GM12878 (cell line): ENCODE measurements at regions not wholly inside any gene's neighbourhood (a gene's known extent, or its start where the extent isn't known, plus 50 kb on each side); places are given as distances from the start of the nearest gene placed in this dataset.

Source experiments
- ATAC-seq: fragments of 200-7000 bp; cut with Tn5 transposase; 3 replicates; pipeline ENCODE4 v1.9.1; 2020; ENCODE audit warnings: mild to moderate bottlenecking, moderate library complexity
- BruUV-seq: library from RNA; stranded (reverse); fragments of 400-500 nt; replicated peaks from 2 replicates; lab custom pipeline; 2021; lab: Mats Ljungman, UMichigan
- CTCF ChIA-PET: fragments of 300-600 bp; sonication (Branson Sonifier 250); formaldehyde crosslinking; extraction: SDS; loops from one replicate; lab custom pipeline; 2021; ENCODE audit warnings: inconsistent platforms; lab: Yijun Ruan, JAX
- POLR2A ChIA-PET: fragments of 350-600 bp; formaldehyde crosslinking; extraction: SDS; loops from one replicate; lab custom pipeline; 2021; ENCODE audit warnings: inconsistent platforms; lab: Charles Lee
- RAD21 ChIA-PET: fragments of 300-600 bp; sonication (Branson Sonifier 250); formaldehyde crosslinking; loops from one replicate; lab custom pipeline; 2023; ENCODE audit warnings: antibody characterized with exemption; ENCODE audit not compliant: unreplicated experiment; lab: Charles Lee
- SMC1A ChIA-PET: fragments of 300-600 bp; sonication (Branson Sonifier 250); formaldehyde crosslinking; loops from one replicate; lab custom pipeline; 2023; ENCODE audit not compliant: unreplicated experiment, uncharacterized antibody; lab: Charles Lee
- DNase-seq: peaks from one replicate; pipeline ENCODE4 v3.0.0-alpha.2; 2011; ENCODE audit warnings: low read depth, low spot score
- FAIRE-seq: peaks from 3 replicates; lab custom pipeline; 2011; peaks lifted over from hg19 to GRCh38; lab: Jason Lieb, UNC
- H2AFZ ChIP-seq: 2 replicates; pipeline ENCODE4 v1.6.0; 2011; ENCODE audit warnings: low read depth, low read length, control low read depth; ENCODE audit not compliant: control insufficient read depth
- H3K27ac ChIP-seq: 2 replicates; pipeline ENCODE4 v1.5.1; 2011; ENCODE audit warnings: control low read depth; ENCODE audit not compliant: control insufficient read depth, insufficient read depth
- H3K27me3 ChIP-seq, 2 experiments: replicated peaks in 1 of 2; 2 replicates each; pipeline versions ENCODE4 v1.6.0 to v1.6.1; 2011; ENCODE audit warnings: low read length in 1 of 2; ENCODE audit not compliant: control insufficient read depth in 2 of 2, insufficient read depth in 2 of 2
- H3K36me3 ChIP-seq, 2 experiments: 2 replicates each; pipeline ENCODE4 v1.5.1; 2011; ENCODE audit warnings: low read length in 1 of 2; ENCODE audit not compliant: control insufficient read depth in 2 of 2, insufficient read depth in 2 of 2
- H3K4me1 ChIP-seq: 2 replicates; pipeline ENCODE4 v1.6.1; 2011; ENCODE audit warnings: mild to moderate bottlenecking, low read length, moderate library complexity, mixed read lengths; ENCODE audit not compliant: control insufficient read depth, insufficient read depth
- H3K4me2 ChIP-seq: 2 replicates; pipeline ENCODE4 v1.6.0; 2011; ENCODE audit warnings: control low read depth; ENCODE audit not compliant: control insufficient read depth, insufficient read depth
- H3K4me3 ChIP-seq: fragments of 200-600 bp; sonication (generic); 2 replicates; pipeline ENCODE4 v1.5.1; 2016
- H3K79me2 ChIP-seq: 2 replicates; pipeline ENCODE4 v1.6.0; 2011; ENCODE audit warnings: low read length; ENCODE audit not compliant: control insufficient read depth, insufficient read depth
- H3K9ac ChIP-seq: 2 replicates; pipeline ENCODE4 v1.8.0; 2011; ENCODE audit warnings: low read length, control low read depth, mixed read lengths; ENCODE audit not compliant: control insufficient read depth, insufficient read depth
- H3K9me3 ChIP-seq: replicated peaks from 3 replicates; pipeline ENCODE4 v1.5.1; 2011; ENCODE audit warnings: mild to moderate bottlenecking, low read length; ENCODE audit not compliant: control insufficient read depth, insufficient read depth
- H4K20me1 ChIP-seq: 2 replicates; pipeline ENCODE4 v1.6.0; 2011; ENCODE audit not compliant: control insufficient read depth, insufficient read depth
- CBFB ChIP-seq: IDR thresholded peaks from 2 replicates; pipeline ENCODE4 v1.6.1; 2016; ENCODE audit warnings: antibody characterized with exemption, low read depth
- SIN3A ChIP-seq: IDR thresholded peaks from 2 replicates; pipeline ENCODE4 v1.6.1; 2012; ENCODE audit warnings: low read depth, low read length, improper control_type of control experiment
- SRF ChIP-seq, 2 experiments: IDR thresholded peaks; 2 replicates each; pipeline ENCODE4 v1.6.1; 2011; ENCODE audit warnings: low read depth in 2 of 2, low read length in 2 of 2, mild to moderate bottlenecking in 1 of 2, moderate library complexity in 1 of 2
- TCF12 ChIP-seq: IDR thresholded peaks from 2 replicates; pipeline ENCODE4 v1.6.1; 2011; ENCODE audit warnings: low read depth, mild to moderate bottlenecking, low read length
- ZNF274 ChIP-seq: IDR thresholded peaks from one replicate; pipeline ENCODE4 v1.8.0; 2011; ENCODE audit not compliant: insufficient read length, insufficient read depth
- WGBS: methylation state at CpG from one replicate; pipeline ENCODE4 v1.1.6; 2016; ENCODE audit warnings: low lambda C conversion rate; ENCODE audit not compliant: insufficient replicate concordance, insufficient coverage; ENCODE audit errors: missing lambda C conversion rate; 5-methylcytosine and 5-hydroxymethylcytosine counted together
- in situ Hi-C: fragments of 300-500 bp; cut with MboI; formaldehyde crosslinking; loops from 9 replicates; pipeline ENCODE4 v1.14.3; 2018; ENCODE audit warnings: mixed read lengths
- intact Hi-C: fragments of 100-400 bp; cut with micrococcal nuclease; formaldehyde crosslinking; loops from one replicate; pipeline ENCODE4 v1.14.2; 2022; ENCODE audit not compliant: unreplicated experiment
- TF ChIP-seq, protein P1 (sequence below): fragments of 450-650 bp; IDR thresholded peaks from 2 replicates; pipeline ENCODE4 v1.6.1; 2017; ENCODE audit warnings: low read depth, mild to moderate bottlenecking, moderate library complexity
- TF ChIP-seq, protein P2 (sequence below): fragments of 450-650 bp; IDR thresholded peaks from 2 replicates; pipeline ENCODE4 v1.6.1; 2014; ENCODE audit warnings: mild to moderate bottlenecking
- TF ChIP-seq, protein P3 (sequence below): fragments of 150-350 bp; IDR thresholded peaks from 2 replicates; pipeline ENCODE4 v1.6.1; 2014; ENCODE audit warnings: mild to moderate bottlenecking, low read depth, low read length
- TF ChIP-seq, protein P4 (sequence below): fragments of 150-350 bp; IDR thresholded peaks from 2 replicates; pipeline ENCODE4 v1.6.1; 2016; ENCODE audit warnings: low read depth, low read length
- TF ChIP-seq, protein P5 (sequence below): IDR thresholded peaks from 2 replicates; pipeline ENCODE4 v1.6.1; 2012; ENCODE audit warnings: low read depth, low read length, improper control_type of control experiment
- TF ChIP-seq, protein P6 (sequence below): fragments of 450-650 bp; formaldehyde crosslinking; IDR thresholded peaks from 2 replicates; pipeline ENCODE4 v1.5.0; 2022; ENCODE audit warnings: mild to moderate bottlenecking, missing genetic modification characterization

DNA sequence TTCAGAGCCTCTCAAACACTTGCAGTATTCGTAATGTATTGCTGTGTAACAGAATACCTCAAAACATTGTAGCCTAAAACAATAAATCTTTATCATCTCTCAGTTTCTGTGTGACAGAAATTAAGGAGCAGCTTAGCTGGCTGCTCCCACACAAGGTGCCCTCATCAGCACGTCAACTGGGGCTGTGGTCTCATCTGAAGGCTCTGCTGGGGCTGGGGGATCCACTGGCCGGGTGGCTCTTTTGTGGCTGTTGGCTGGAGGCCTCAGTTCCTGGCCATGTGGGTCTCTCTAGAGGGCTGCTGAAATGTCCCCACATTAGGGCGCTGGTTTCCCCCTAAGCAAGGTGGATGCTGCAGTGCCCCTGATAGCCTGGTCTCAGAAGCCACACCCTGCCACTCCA lies 113.4 kb upstream of the CIBAR2 start:
- in situ Hi-C loops = loop anchor here (5.0 kb wide), 1 partner anchor 718 kb away; no protein-coding TSS in a partner anchor
- ChIA-PET CTCF (interaction anchor here (1.0 to 1.7 kb wide), 4 partner anchors 14 to 328 kb away, joined by 3 to 7 read pairs (median 4); no protein-coding TSS in a partner anchor), SMC1A (interaction anchor here (0.8 to 2.5 kb wide), 5 partner anchors 10 to 73 kb away, joined by 3 to 15 read pairs (median 5); no protein-coding TSS in a partner anchor), RAD21 (interaction anchor here (2.0 kb wide), 2 partner anchors 10 to 111 kb away, joined by 10 to 15 read pairs; no protein-coding TSS in a partner anchor), POLR2A (interaction anchor here (2.4 to 3.3 kb wide), 2 partner anchors 8 to 10 kb away, joined by 14 to 16 read pairs; no protein-coding TSS in a partner anchor)
- peaks cover 4% of the 10 kb centered on the region for H3K79me2 ChIP-seq
- no peak overlapping the region for H2AFZ ChIP-seq
- DNase-seq (no peak), ATAC-seq (no peak), FAIRE-seq (no peak)
- H3K27ac ChIP-seq = peak overlapping the region; percentile 98
- no peaks in the 10 kb centered on the region for H4K20me1 ChIP-seq
- no peak overlapping the region for H3K9ac ChIP-seq
- no peaks in the 10 kb centered on the region for H3K36me3 ChIP-seq
- no peak overlapping the region for H3K4me3 ChIP-seq
- peaks cover 56% of the 10 kb centered on the region for H3K4me1 ChIP-seq
- BruUV-seq = no TSS peak
- intact Hi-C loops = loop anchor here (2.0 to 5.0 kb wide), 3 partner anchors 53 to 88 kb away; no protein-coding TSS in a partner anchor
- 84% methylated on average over 4 of the region's 4 CpGs for WGBS
- H3K4me2 ChIP-seq = no peak overlapping the region
- peaks cover 3% of the 10 kb centered on the region; the same call in 1 of the 3 replicates for H3K9me3 ChIP-seq
- no peaks in the 10 kb centered on the region for H3K27me3 ChIP-seq
- TF ChIP-seq, protein P1, sequence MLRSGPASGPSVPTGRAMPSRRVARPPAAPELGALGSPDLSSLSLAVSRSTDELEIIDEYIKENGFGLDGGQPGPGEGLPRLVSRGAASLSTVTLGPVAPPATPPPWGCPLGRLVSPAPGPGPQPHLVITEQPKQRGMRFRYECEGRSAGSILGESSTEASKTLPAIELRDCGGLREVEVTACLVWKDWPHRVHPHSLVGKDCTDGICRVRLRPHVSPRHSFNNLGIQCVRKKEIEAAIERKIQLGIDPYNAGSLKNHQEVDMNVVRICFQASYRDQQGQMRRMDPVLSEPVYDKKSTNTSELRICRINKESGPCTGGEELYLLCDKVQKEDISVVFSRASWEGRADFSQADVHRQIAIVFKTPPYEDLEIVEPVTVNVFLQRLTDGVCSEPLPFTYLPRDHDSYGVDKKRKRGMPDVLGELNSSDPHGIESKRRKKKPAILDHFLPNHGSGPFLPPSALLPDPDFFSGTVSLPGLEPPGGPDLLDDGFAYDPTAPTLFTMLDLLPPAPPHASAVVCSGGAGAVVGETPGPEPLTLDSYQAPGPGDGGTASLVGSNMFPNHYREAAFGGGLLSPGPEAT = no peak
- no peak for TF ChIP-seq TCF12
- TF ChIP-seq, protein P2, sequence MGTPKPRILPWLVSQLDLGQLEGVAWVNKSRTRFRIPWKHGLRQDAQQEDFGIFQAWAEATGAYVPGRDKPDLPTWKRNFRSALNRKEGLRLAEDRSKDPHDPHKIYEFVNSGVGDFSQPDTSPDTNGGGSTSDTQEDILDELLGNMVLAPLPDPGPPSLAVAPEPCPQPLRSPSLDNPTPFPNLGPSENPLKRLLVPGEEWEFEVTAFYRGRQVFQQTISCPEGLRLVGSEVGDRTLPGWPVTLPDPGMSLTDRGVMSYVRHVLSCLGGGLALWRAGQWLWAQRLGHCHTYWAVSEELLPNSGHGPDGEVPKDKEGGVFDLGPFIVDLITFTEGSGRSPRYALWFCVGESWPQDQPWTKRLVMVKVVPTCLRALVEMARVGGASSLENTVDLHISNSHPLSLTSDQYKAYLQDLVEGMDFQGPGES = no peak
- TF ChIP-seq, protein P3, sequence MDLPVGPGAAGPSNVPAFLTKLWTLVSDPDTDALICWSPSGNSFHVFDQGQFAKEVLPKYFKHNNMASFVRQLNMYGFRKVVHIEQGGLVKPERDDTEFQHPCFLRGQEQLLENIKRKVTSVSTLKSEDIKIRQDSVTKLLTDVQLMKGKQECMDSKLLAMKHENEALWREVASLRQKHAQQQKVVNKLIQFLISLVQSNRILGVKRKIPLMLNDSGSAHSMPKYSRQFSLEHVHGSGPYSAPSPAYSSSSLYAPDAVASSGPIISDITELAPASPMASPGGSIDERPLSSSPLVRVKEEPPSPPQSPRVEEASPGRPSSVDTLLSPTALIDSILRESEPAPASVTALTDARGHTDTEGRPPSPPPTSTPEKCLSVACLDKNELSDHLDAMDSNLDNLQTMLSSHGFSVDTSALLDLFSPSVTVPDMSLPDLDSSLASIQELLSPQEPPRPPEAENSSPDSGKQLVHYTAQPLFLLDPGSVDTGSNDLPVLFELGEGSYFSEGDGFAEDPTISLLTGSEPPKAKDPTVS = no peak
- no peak for TF ChIP-seq ZNF274
- TF ChIP-seq, protein P4, sequence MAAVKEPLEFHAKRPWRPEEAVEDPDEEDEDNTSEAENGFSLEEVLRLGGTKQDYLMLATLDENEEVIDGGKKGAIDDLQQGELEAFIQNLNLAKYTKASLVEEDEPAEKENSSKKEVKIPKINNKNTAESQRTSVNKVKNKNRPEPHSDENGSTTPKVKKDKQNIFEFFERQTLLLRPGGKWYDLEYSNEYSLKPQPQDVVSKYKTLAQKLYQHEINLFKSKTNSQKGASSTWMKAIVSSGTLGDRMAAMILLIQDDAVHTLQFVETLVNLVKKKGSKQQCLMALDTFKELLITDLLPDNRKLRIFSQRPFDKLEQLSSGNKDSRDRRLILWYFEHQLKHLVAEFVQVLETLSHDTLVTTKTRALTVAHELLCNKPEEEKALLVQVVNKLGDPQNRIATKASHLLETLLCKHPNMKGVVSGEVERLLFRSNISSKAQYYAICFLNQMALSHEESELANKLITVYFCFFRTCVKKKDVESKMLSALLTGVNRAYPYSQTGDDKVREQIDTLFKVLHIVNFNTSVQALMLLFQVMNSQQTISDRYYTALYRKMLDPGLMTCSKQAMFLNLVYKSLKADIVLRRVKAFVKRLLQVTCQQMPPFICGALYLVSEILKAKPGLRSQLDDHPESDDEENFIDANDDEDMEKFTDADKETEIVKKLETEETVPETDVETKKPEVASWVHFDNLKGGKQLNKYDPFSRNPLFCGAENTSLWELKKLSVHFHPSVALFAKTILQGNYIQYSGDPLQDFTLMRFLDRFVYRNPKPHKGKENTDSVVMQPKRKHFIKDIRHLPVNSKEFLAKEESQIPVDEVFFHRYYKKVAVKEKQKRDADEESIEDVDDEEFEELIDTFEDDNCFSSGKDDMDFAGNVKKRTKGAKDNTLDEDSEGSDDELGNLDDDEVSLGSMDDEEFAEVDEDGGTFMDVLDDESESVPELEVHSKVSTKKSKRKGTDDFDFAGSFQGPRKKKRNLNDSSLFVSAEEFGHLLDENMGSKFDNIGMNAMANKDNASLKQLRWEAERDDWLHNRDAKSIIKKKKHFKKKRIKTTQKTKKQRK = no peak
- TF ChIP-seq SIN3A = no peak
- TF ChIP-seq, protein P5, sequence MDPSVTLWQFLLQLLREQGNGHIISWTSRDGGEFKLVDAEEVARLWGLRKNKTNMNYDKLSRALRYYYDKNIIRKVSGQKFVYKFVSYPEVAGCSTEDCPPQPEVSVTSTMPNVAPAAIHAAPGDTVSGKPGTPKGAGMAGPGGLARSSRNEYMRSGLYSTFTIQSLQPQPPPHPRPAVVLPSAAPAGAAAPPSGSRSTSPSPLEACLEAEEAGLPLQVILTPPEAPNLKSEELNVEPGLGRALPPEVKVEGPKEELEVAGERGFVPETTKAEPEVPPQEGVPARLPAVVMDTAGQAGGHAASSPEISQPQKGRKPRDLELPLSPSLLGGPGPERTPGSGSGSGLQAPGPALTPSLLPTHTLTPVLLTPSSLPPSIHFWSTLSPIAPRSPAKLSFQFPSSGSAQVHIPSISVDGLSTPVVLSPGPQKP = no peak
- TF ChIP-seq, protein P6, sequence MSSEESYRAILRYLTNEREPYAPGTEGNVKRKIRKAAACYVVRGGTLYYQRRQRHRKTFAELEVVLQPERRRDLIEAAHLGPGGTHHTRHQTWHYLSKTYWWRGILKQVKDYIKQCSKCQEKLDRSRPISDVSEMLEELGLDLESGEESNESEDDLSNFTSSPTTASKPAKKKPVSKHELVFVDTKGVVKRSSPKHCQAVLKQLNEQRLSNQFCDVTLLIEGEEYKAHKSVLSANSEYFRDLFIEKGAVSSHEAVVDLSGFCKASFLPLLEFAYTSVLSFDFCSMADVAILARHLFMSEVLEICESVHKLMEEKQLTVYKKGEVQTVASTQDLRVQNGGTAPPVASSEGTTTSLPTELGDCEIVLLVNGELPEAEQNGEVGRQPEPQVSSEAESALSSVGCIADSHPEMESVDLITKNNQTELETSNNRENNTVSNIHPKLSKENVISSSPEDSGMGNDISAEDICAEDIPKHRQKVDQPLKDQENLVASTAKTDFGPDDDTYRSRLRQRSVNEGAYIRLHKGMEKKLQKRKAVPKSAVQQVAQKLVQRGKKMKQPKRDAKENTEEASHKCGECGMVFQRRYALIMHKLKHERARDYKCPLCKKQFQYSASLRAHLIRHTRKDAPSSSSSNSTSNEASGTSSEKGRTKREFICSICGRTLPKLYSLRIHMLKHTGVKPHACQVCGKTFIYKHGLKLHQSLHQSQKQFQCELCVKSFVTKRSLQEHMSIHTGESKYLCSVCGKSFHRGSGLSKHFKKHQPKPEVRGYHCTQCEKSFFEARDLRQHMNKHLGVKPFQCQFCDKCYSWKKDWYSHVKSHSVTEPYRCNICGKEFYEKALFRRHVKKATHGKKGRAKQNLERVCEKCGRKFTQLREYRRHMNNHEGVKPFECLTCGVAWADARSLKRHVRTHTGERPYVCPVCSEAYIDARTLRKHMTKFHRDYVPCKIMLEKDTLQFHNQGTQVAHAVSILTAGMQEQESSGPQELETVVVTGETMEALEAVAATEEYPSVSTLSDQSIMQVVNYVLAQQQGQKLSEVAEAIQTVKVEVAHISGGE = no peak
- no peak for TF ChIP-seq CBFB
- TF ChIP-seq SRF (IDR thresholded peaks at IDR 0.05; ENCODE audit: low read depth in 2 of 2, low read length in 2 of 2) = no peak
